Effector memory CD4-positive, alpha-beta T cell (primary cell): ENCODE measurements at regions not wholly inside any gene's neighbourhood (a gene's known extent, or its start where the extent isn't known, plus 50 kb on each side); places are given as distances from the start of the nearest gene placed in this dataset.
"Not testable (repeated sequence)": the region's sequence is repeated elsewhere in the genome, so short reads cannot be mapped to it uniquely, and the experiment has no call there.

ENCODE experiments used
- DNase-seq, 3 donors: peaks; one replicate each; pipeline ENCODE4 v3.0.0-alpha.2; 2020
- H3K27ac ChIP-seq: 2 replicates; pipeline ENCODE4 v1.7.0; 2013; ENCODE audit warnings: mild to moderate bottlenecking, low read length, moderate library complexity; ENCODE audit not compliant: insufficient read depth, poor library complexity, severe bottlenecking
- H3K27me3 ChIP-seq: replicated peaks from 2 replicates; pipeline ENCODE4 v1.7.0; 2013; ENCODE audit warnings: mild to moderate bottlenecking, low read length; ENCODE audit not compliant: insufficient read depth, control insufficient read depth, poor library complexity, severe bottlenecking
- H3K36me3 ChIP-seq: 2 replicates; pipeline ENCODE4 v1.7.0; 2013; ENCODE audit warnings: mild to moderate bottlenecking, low read length, moderate library complexity; ENCODE audit not compliant: control insufficient read depth, insufficient read depth
- H3K4me1 ChIP-seq: 2 replicates; pipeline ENCODE4 v1.7.0; 2013; ENCODE audit warnings: low read length, mild to moderate bottlenecking; ENCODE audit not compliant: control insufficient read depth, insufficient read depth, poor library complexity, severe bottlenecking
- H3K4me3 ChIP-seq: 2 replicates; pipeline ENCODE4 v1.7.0; 2013; ENCODE audit warnings: low read length, low read depth, mild to moderate bottlenecking; ENCODE audit not compliant: insufficient read depth, poor library complexity, severe bottlenecking
- H3K9me3 ChIP-seq: 2 replicates; pipeline ENCODE4 v1.7.0; 2013; ENCODE audit warnings: mild to moderate bottlenecking, low read length, moderate library complexity; ENCODE audit not compliant: control insufficient read depth

GRCh38 chr2:82027921-82028615, 1723.5 kb upstream of the LRRTM1 start:
- no peaks in the 10 kb centered on the region for H3K27me3 ChIP-seq
- H3K4me1 ChIP-seq: no peaks in the 10 kb centered on the region
- no peak overlapping the region for H3K4me3 ChIP-seq
- no peaks in the 10 kb centered on the region for H3K36me3 ChIP-seq
- no peak overlapping the region for H3K27ac ChIP-seq
- no peak for DNase-seq
- H3K9me3 ChIP-seq: no peaks in the 10 kb centered on the region

- Histone ChIP-seq H3K27ac (no peak overlapping the region), H3K36me3 (no peaks in the 10 kb centered on the region), H3K4me1 (no peaks in the 10 kb centered on the region), H3K27me3 (no peaks in the 10 kb centered on the region), H3K4me3 (no peak overlapping the region), H3K9me3 (no peaks in the 10 kb centered on the region)
- DNase-seq: no peak
Measured at GRCh38 chr2:82023710-82024109, 1719.2 kb upstream of the LRRTM1 start.

GRCh38 chr2:82013641-82014040, 1709.1 kb upstream of the LRRTM1 start:
- no peak overlapping the region for H3K27ac ChIP-seq
- no peak overlapping the region for H3K4me3 ChIP-seq
- DNase-seq: no peak
- H3K4me1 ChIP-seq: no peaks in the 10 kb centered on the region
- H3K9me3 ChIP-seq: no peaks in the 10 kb centered on the region
- no peaks in the 10 kb centered on the region for H3K36me3 ChIP-seq
- no peaks in the 10 kb centered on the region for H3K27me3 ChIP-seq

- no peaks in the 10 kb centered on the region for H3K4me1 ChIP-seq
- DNase-seq: no peak
- no peaks in the 10 kb centered on the region for H3K36me3 ChIP-seq
- H3K27me3 ChIP-seq: no peaks in the 10 kb centered on the region
- H3K9me3 ChIP-seq: no peaks in the 10 kb centered on the region
- no peak overlapping the region for H3K4me3 ChIP-seq
- H3K27ac ChIP-seq: no peak overlapping the region
Measured at GRCh38 chr2:82007071-82007664, 1702.6 kb upstream of the LRRTM1 start.

- H3K27me3 ChIP-seq, H3K4me3 ChIP-seq, DNase-seq: not testable (repeated sequence)
Measured at GRCh38 chr2:82005889-82006288, 1701.3 kb upstream of the LRRTM1 start.

GRCh38 chr2:82001614-82002013, 1697.1 kb upstream of the LRRTM1 start:
- Histone ChIP-seq H3K27ac (no peak overlapping the region), H3K36me3 (no peaks in the 10 kb centered on the region)
- DNase-seq: no peak

More at GRCh38 chr2:82005889-82006288, 1701.3 kb upstream of the LRRTM1 start:
- H3K4me1 ChIP-seq, H3K27ac ChIP-seq, H3K36me3 ChIP-seq, H3K9me3 ChIP-seq: not testable (repeated sequence)

GRCh38 chr2:82000606-82001005, 1696.1 kb upstream of the LRRTM1 start:
- DNase-seq: no peak
- no peaks in the 10 kb centered on the region for H3K9me3 ChIP-seq
- no peaks in the 10 kb centered on the region for H3K27me3 ChIP-seq
- H3K27ac ChIP-seq: no peak overlapping the region
- H3K4me1 ChIP-seq: no peaks in the 10 kb centered on the region
- H3K4me3 ChIP-seq: no peak overlapping the region
- H3K36me3 ChIP-seq: no peaks in the 10 kb centered on the region

More at GRCh38 chr2:82001614-82002013, 1697.1 kb upstream of the LRRTM1 start:
- Histone ChIP-seq H3K4me1 (no peaks in the 10 kb centered on the region), H3K4me3 (no peak overlapping the region), H3K27me3 (no peaks in the 10 kb centered on the region), H3K9me3 (no peaks in the 10 kb centered on the region)

GRCh38 chr2:81996332-81996731, 1691.8 kb upstream of the LRRTM1 start:
- H3K4me3 ChIP-seq: no peak overlapping the region
- H3K4me1 ChIP-seq: no peaks in the 10 kb centered on the region
- DNase-seq: no peak
- H3K9me3 ChIP-seq: no peaks in the 10 kb centered on the region
- no peaks in the 10 kb centered on the region for H3K27me3 ChIP-seq
- H3K36me3 ChIP-seq: no peaks in the 10 kb centered on the region
- H3K27ac ChIP-seq: no peak overlapping the region

- no peaks in the 10 kb centered on the region for H3K4me1 ChIP-seq
- H3K9me3 ChIP-seq: no peaks in the 10 kb centered on the region
- H3K27me3 ChIP-seq: no peaks in the 10 kb centered on the region
- no peaks in the 10 kb centered on the region for H3K36me3 ChIP-seq
- H3K4me3 ChIP-seq: no peak overlapping the region
- DNase-seq: no peak
- H3K27ac ChIP-seq: no peak overlapping the region
Measured at GRCh38 chr2:81991282-81991681, 1686.7 kb upstream of the LRRTM1 start.

GRCh38 chr2:81987370-81987769, 1682.8 kb upstream of the LRRTM1 start:
- no peaks in the 10 kb centered on the region for H3K36me3 ChIP-seq
- no peaks in the 10 kb centered on the region for H3K9me3 ChIP-seq
- H3K4me1 ChIP-seq: no peaks in the 10 kb centered on the region
- no peak for DNase-seq
- H3K27ac ChIP-seq: no peak overlapping the region
- H3K4me3 ChIP-seq: no peak overlapping the region
- no peaks in the 10 kb centered on the region for H3K27me3 ChIP-seq
